ENCODE measurements at regions not wholly inside any gene's neighbourhood (a gene's known extent, or its start where the extent isn't known, plus 50 kb on each side); places are given as distances from the start of the nearest gene placed in this dataset.

DNA sequence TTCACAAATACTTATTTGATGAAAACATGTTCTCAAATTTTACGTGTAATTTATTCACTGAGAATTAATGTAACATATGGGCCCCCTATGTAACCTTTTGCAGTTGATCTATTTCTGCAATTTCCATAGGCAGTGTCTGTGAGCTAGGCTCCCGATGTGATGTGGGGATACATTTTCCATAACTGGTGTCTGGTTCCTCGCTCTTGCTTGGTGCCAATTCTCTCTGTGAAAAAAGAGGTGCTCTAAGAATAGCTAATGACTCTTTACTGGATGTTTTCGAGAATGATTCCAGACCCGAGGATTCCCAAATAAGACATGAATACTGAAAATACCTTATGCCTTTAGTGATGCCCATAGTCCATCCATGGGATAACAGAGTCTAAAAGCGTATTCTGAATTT lies 286.7 kb upstream of the FZD8 start:
- TF ChIP-seq, protein P1, sequence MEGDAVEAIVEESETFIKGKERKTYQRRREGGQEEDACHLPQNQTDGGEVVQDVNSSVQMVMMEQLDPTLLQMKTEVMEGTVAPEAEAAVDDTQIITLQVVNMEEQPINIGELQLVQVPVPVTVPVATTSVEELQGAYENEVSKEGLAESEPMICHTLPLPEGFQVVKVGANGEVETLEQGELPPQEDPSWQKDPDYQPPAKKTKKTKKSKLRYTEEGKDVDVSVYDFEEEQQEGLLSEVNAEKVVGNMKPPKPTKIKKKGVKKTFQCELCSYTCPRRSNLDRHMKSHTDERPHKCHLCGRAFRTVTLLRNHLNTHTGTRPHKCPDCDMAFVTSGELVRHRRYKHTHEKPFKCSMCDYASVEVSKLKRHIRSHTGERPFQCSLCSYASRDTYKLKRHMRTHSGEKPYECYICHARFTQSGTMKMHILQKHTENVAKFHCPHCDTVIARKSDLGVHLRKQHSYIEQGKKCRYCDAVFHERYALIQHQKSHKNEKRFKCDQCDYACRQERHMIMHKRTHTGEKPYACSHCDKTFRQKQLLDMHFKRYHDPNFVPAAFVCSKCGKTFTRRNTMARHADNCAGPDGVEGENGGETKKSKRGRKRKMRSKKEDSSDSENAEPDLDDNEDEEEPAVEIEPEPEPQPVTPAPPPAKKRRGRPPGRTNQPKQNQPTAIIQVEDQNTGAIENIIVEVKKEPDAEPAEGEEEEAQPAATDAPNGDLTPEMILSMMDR (IDR thresholded peaks at IDR 0.05; ENCODE audit: low read depth, low read length) = no peak
- TF ChIP-seq EZH2phosphoT487 (IDR thresholded peaks at IDR 0.05; ENCODE audit: low read depth) = no peak

Data from OCI-LY3 (cell line).